WTC11 (cell line): ENCODE measurements at regions not wholly inside any gene's neighbourhood (a gene's known extent, or its start where the extent isn't known, plus 50 kb on each side); places are given as distances from the start of the nearest gene placed in this dataset.

Source experiments
- ATF1 ChIP-seq: sonication (generic); formaldehyde crosslinking; IDR thresholded peaks from 2 replicates; pipeline ENCODE4 v1.8.1; 2023; ENCODE audit warnings: mild to moderate bottlenecking, moderate library complexity, missing genetic modification reagents
- CREB1 ChIP-seq: sonication (generic); formaldehyde crosslinking; IDR thresholded peaks from 2 replicates; pipeline ENCODE4 v1.8.0; 2023; ENCODE audit warnings: mild to moderate bottlenecking, missing genetic modification reagents
- EMX1 ChIP-seq: fragments of 250-450 bp; sonication (Bioruptor Pico); IDR thresholded peaks from 2 replicates; pipeline ENCODE4 v1.8.0; 2021; ENCODE audit warnings: mild to moderate bottlenecking
- IRF2 ChIP-seq: sonication (generic); formaldehyde crosslinking; IDR thresholded peaks from 2 replicates; pipeline ENCODE4 v1.8.0; 2022; ENCODE audit warnings: low read depth, missing genetic modification reagents, borderline replicate concordance
- NR3C1 ChIP-seq: sonication (generic); formaldehyde crosslinking; conservative IDR thresholded peaks from 2 replicates; pipeline ENCODE4 v1.8.1; 2023; ENCODE audit warnings: low read depth, mild to moderate bottlenecking, missing genetic modification reagents
- TCF7 ChIP-seq: sonication (generic); formaldehyde crosslinking; IDR thresholded peaks from 2 replicates; pipeline ENCODE4 v1.8.0; 2022; ENCODE audit warnings: mild to moderate bottlenecking, low read depth, missing genetic modification reagents, moderate library complexity
- TF ChIP-seq, protein P1 (sequence below): sonication (generic); formaldehyde crosslinking; IDR thresholded peaks from 2 replicates; pipeline ENCODE4 v1.8.1; 2023; ENCODE audit warnings: mild to moderate bottlenecking, missing genetic modification reagents, moderate library complexity
- TF ChIP-seq, protein P2 (sequence below): sonication (generic); formaldehyde crosslinking; IDR thresholded peaks from 2 replicates; pipeline ENCODE4 v1.8.1; 2022; ENCODE audit warnings: low read depth, mild to moderate bottlenecking, moderate library complexity, missing genetic modification reagents, borderline replicate concordance
- TF ChIP-seq, protein P3 (sequence below): fragments of 200-600 bp; IDR thresholded peaks from 2 replicates; pipeline ENCODE4 v1.8.0; 2022; ENCODE audit warnings: antibody characterized with exemption
- TF ChIP-seq, protein P4 (sequence below): sonication (generic); formaldehyde crosslinking; conservative IDR thresholded peaks from 2 replicates; pipeline ENCODE4 v1.8.1; 2022; ENCODE audit warnings: mild to moderate bottlenecking, missing genetic modification reagents
- TF ChIP-seq, protein P5 (sequence below): sonication (generic); formaldehyde crosslinking; IDR thresholded peaks from 2 replicates; pipeline ENCODE4 v1.8.0; 2022; ENCODE audit warnings: mild to moderate bottlenecking, missing genetic modification reagents

DNA sequence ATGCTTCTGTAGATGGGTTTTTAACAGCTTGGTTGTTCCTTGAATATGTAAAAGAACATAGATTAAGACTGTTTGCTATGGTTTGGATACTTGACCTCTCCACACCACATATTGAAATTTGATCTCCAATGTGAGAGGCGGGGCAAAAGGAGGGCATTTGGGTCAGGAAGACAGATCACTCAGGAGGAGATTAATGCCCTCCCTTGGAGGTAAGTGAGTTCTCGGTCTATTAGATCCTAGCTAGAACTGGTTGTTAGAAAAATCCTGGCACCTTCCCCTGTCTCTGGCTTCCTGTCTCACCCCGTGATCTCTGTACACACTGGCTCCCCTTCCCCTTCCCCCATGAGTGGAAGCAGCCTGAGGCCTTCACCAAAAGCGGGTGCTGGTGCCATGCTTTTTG is 281.1 kb upstream of the ANKRD55 start:
- TF ChIP-seq TCF7: no peak
- TF ChIP-seq, protein P1, sequence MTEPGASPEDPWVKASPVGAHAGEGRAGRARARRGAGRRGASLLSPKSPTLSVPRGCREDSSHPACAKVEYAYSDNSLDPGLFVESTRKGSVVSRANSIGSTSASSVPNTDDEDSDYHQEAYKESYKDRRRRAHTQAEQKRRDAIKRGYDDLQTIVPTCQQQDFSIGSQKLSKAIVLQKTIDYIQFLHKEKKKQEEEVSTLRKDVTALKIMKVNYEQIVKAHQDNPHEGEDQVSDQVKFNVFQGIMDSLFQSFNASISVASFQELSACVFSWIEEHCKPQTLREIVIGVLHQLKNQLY (CRISPR knock-in tag): no peak
- TF ChIP-seq, protein P2, sequence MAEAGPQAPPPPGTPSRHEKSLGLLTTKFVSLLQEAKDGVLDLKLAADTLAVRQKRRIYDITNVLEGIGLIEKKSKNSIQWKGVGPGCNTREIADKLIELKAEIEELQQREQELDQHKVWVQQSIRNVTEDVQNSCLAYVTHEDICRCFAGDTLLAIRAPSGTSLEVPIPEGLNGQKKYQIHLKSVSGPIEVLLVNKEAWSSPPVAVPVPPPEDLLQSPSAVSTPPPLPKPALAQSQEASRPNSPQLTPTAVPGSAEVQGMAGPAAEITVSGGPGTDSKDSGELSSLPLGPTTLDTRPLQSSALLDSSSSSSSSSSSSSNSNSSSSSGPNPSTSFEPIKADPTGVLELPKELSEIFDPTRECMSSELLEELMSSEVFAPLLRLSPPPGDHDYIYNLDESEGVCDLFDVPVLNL (CRISPR knock-in tag): no peak
- TF ChIP-seq CREB1 (CRISPR knock-in tag): no peak
- TF ChIP-seq ATF1 (CRISPR knock-in tag): no peak
- TF ChIP-seq EMX1: no peak
- TF ChIP-seq NR3C1: no peak
- TF ChIP-seq, protein P3, sequence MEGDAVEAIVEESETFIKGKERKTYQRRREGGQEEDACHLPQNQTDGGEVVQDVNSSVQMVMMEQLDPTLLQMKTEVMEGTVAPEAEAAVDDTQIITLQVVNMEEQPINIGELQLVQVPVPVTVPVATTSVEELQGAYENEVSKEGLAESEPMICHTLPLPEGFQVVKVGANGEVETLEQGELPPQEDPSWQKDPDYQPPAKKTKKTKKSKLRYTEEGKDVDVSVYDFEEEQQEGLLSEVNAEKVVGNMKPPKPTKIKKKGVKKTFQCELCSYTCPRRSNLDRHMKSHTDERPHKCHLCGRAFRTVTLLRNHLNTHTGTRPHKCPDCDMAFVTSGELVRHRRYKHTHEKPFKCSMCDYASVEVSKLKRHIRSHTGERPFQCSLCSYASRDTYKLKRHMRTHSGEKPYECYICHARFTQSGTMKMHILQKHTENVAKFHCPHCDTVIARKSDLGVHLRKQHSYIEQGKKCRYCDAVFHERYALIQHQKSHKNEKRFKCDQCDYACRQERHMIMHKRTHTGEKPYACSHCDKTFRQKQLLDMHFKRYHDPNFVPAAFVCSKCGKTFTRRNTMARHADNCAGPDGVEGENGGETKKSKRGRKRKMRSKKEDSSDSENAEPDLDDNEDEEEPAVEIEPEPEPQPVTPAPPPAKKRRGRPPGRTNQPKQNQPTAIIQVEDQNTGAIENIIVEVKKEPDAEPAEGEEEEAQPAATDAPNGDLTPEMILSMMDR: no peak
- TF ChIP-seq, protein P4, sequence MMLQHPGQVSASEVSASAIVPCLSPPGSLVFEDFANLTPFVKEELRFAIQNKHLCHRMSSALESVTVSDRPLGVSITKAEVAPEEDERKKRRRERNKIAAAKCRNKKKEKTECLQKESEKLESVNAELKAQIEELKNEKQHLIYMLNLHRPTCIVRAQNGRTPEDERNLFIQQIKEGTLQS (CRISPR knock-in tag): no peak
- TF ChIP-seq, protein P5, sequence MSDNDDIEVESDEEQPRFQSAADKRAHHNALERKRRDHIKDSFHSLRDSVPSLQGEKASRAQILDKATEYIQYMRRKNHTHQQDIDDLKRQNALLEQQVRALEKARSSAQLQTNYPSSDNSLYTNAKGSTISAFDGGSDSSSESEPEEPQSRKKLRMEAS: no peak
- TF ChIP-seq IRF2 (CRISPR knock-in tag): no peak
